A549 (cell line): ENCODE measurements at regions not wholly inside any gene's neighbourhood (a gene's known extent, or its start where the extent isn't known, plus 50 kb on each side); places are given as distances from the start of the nearest gene placed in this dataset.

Experiments used
- ATAC-seq, 2 experiments: fragments of 200-7000 bp in 1 of 2; fragments of >200 bp in 1 of 2; cut with Nextera tagmentation in 1 of 2; cut with Tn5 transposase in 1 of 2; 3 replicates each; pipeline versions ENCODE4 v1.8.0 to v1.9.1; 2018 to 2020; ENCODE audit warnings: mild to moderate bottlenecking in 1 of 2, moderate library complexity in 1 of 2
- CTCF ChIA-PET: fragments of 300-600 bp; sonication (Branson Sonifier 250); formaldehyde crosslinking; extraction: SDS; loops from one replicate; lab custom pipeline; 2021; ENCODE audit warnings: antibody characterized with exemption, inconsistent platforms; lab: Yijun Ruan, JAX
- POLR2A ChIA-PET: fragments of 350-600 bp; formaldehyde crosslinking; extraction: SDS; loops from one replicate; lab custom pipeline; 2021; ENCODE audit warnings: antibody characterized with exemption, inconsistent platforms; lab: Yijun Ruan, JAX
- DNase-seq, 2 experiments: peaks; one replicate each; pipeline versions ENCODE4 v3.0.0 to v3.0.0-alpha.2; 2011 to 2016; ENCODE audit warnings: low read depth in 1 of 2, low spot score in 1 of 2
- FAIRE-seq: peaks from 2 replicates; lab custom pipeline; 2011; peaks lifted over from hg19 to GRCh38; lab: Jason Lieb, UNC
- H3K27ac ChIP-seq, 2 experiments: fragments of >200 bp; sonication (Bioruptor Twin); formaldehyde crosslinking; 3 replicates each; pipeline ENCODE4 v1.5.1; 2016 to 2017
- H3K4me1 ChIP-seq: fragments of >200 bp; sonication (Bioruptor Twin); formaldehyde crosslinking; 3 replicates; pipeline ENCODE4 v1.6.1; 2016
- H3K4me2 ChIP-seq: fragments of >200 bp; sonication (Bioruptor Twin); formaldehyde crosslinking; 3 replicates; pipeline ENCODE4 v1.6.1; 2016
- H3K4me3 ChIP-seq: fragments of >200 bp; sonication (Bioruptor Twin); formaldehyde crosslinking; 3 replicates; pipeline ENCODE4 v1.5.1; 2016
- H3K9me3 ChIP-seq: fragments of >200 bp; sonication (Bioruptor Twin); formaldehyde crosslinking; 3 replicates; pipeline ENCODE4 v1.6.1; 2016
- BHLHE40 ChIP-seq: IDR thresholded peaks from 2 replicates; pipeline ENCODE4 v1.6.1; 2012; ENCODE audit warnings: low read depth, low read length, inconsistent platforms
- CBX2 ChIP-seq: fragments of 200-600 bp; sonication (generic); IDR thresholded peaks from 2 replicates; pipeline ENCODE4 v1.6.1; 2016; ENCODE audit warnings: low read depth, mild to moderate bottlenecking, borderline replicate concordance
- CEBPB ChIP-seq, 2 experiments: fragments of >200 bp in 1 of 2; sonication (Bioruptor Twin) in 1 of 2; formaldehyde crosslinking in 1 of 2; IDR thresholded peaks; 2 replicates each; pipeline ENCODE4 v1.6.1; 2012 to 2016
- EP300 ChIP-seq, 2 experiments: fragments of >200 bp; sonication (Bioruptor Twin); formaldehyde crosslinking; IDR thresholded peaks; 2 replicates in 1 of 2; 3 replicates in 1 of 2; pipeline ENCODE4 v1.6.1; 2016 to 2017
- HOXA7 ChIP-seq: fragments of 250-450 bp; sonication (Bioruptor Pico); IDR thresholded peaks from 2 replicates; pipeline ENCODE4 v1.5.0; 2020; ENCODE audit warnings: mild to moderate bottlenecking, moderate library complexity
- JUNB ChIP-seq: fragments of >200 bp; sonication (Bioruptor Twin); formaldehyde crosslinking; IDR thresholded peaks from 2 replicates; pipeline ENCODE4 v1.6.1; 2016
- MAFK ChIP-seq: fragments of 450-650 bp; IDR thresholded peaks from 2 replicates; pipeline ENCODE4 v1.6.1; 2014; ENCODE audit not compliant: partially characterized antibody
- MAZ ChIP-seq: fragments of 150-350 bp; IDR thresholded peaks from 2 replicates; pipeline ENCODE4 v1.6.1; 2014; ENCODE audit warnings: antibody characterized with exemption, low read depth, low read length, borderline replicate concordance
- PHF8 ChIP-seq: fragments of 200-600 bp; sonication (generic); IDR thresholded peaks from 2 replicates; pipeline ENCODE4 v1.6.1; 2016; ENCODE audit warnings: low read depth, mild to moderate bottlenecking, antibody characterized with exemption, moderate library complexity, borderline replicate concordance
- POLR2A ChIP-seq: IDR thresholded peaks from 2 replicates; pipeline ENCODE4 v1.6.1; 2012; ENCODE audit warnings: mild to moderate bottlenecking, low read length
- POLR2AphosphoS2 ChIP-seq: conservative IDR thresholded peaks from 2 replicates; pipeline ENCODE4 v1.6.1; 2012; ENCODE audit warnings: low read length, improper control_type of control experiment, inconsistent platforms
- RAD21 ChIP-seq, 2 experiments: fragments of >200 bp in 1 of 2; sonication (Bioruptor Twin) in 1 of 2; formaldehyde crosslinking in 1 of 2; IDR thresholded peaks in 1 of 2; conservative IDR thresholded peaks in 1 of 2; 2 replicates in 1 of 2; 3 replicates in 1 of 2; pipeline ENCODE4 v1.6.1; 2012 to 2018; ENCODE audit warnings: inconsistent platforms in 1 of 2
- RARB ChIP-seq: fragments of 250-450 bp; sonication (Bioruptor Pico); IDR thresholded peaks from 2 replicates; pipeline ENCODE4 v1.8.0; 2021; ENCODE audit warnings: mild to moderate bottlenecking, moderate library complexity
- RCOR1 ChIP-seq: fragments of 150-350 bp; IDR thresholded peaks from 2 replicates; pipeline ENCODE4 v1.6.1; 2014; ENCODE audit warnings: antibody characterized with exemption, low read length, low read depth
- ZC3H11A ChIP-seq: fragments of 450-650 bp; IDR thresholded peaks from 2 replicates; pipeline ENCODE4 v1.6.1; 2014; ENCODE audit warnings: antibody characterized with exemption, mild to moderate bottlenecking
- ZFP36 ChIP-seq: fragments of 450-650 bp; IDR thresholded peaks from 2 replicates; pipeline ENCODE4 v1.6.1; 2014; ENCODE audit warnings: borderline replicate concordance; ENCODE audit not compliant: partially characterized antibody
- WGBS: methylation state at CpG from one replicate; pipeline ENCODE4 v1.1.6; 2017; ENCODE audit errors: missing lambda C conversion rate; 5-methylcytosine and 5-hydroxymethylcytosine counted together
- TF ChIP-seq, protein P1 (sequence below): fragments of 450-650 bp; IDR thresholded peaks from 2 replicates; pipeline ENCODE4 v1.6.1; 2014; ENCODE audit warnings: antibody characterized with exemption
- TF ChIP-seq, protein P2 (sequence below): IDR thresholded peaks from 2 replicates; pipeline ENCODE4 v1.6.1; 2012
- TF ChIP-seq, protein P3 (sequence below): fragments of 200-600 bp; sonication (generic); IDR thresholded peaks from 2 replicates; pipeline ENCODE4 v1.6.1; 2016; ENCODE audit warnings: antibody characterized with exemption, mild to moderate bottlenecking, moderate library complexity
- TF ChIP-seq, protein P4 (sequence below): fragments of >200 bp; sonication (Bioruptor Twin); formaldehyde crosslinking; IDR thresholded peaks from 2 replicates; pipeline ENCODE4 v1.6.1; 2016
- TF ChIP-seq, protein P5 (sequence below): fragments of 250-450 bp; sonication (Bioruptor Pico); IDR thresholded peaks from 2 replicates; pipeline ENCODE4 v1.5.0; 2020; ENCODE audit warnings: low read depth, mild to moderate bottlenecking, moderate library complexity

DNA sequence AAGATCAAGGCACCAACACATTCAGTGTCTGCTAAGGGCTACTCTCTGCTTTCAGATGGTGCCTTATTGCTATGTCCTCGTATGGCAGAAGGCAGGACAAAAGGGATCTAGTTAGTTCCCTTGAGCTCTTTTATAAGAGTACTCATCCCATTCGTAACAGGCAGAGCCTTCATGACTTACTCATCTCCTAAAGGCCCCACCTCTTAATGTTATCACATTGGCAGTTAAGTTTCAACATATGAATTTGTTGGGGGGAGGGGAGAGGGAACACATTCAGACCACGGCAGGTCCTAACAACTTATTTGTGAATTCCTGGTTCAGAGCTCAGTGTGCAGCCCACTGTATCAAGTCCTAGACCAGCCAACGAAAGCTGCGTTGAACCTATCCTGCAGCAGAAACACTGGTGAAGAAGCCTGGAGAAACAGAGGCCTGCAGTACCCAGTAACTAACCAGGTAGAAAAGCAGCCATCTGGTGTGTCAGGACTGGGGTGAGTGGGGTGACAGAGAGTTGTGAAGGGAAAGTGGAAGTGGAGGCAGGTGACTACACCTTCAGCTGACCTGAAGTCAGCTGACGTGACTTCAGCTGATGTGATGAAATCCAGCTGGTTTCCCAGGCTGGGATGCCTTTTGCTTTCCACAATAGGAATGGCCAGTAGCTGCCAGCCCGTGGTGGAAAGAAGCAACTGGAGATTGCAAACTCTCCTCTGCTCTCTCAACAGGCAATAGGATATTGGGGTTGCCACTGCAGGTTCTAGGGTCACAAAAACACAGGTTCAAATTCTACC, 101.6 kb upstream of the PLXNC1 start:
- no peak for TF ChIP-seq ZFP36
- TF ChIP-seq, protein P1, sequence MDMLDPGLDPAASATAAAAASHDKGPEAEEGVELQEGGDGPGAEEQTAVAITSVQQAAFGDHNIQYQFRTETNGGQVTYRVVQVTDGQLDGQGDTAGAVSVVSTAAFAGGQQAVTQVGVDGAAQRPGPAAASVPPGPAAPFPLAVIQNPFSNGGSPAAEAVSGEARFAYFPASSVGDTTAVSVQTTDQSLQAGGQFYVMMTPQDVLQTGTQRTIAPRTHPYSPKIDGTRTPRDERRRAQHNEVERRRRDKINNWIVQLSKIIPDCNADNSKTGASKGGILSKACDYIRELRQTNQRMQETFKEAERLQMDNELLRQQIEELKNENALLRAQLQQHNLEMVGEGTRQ: peak; percentile 75
- TF ChIP-seq, protein P2, sequence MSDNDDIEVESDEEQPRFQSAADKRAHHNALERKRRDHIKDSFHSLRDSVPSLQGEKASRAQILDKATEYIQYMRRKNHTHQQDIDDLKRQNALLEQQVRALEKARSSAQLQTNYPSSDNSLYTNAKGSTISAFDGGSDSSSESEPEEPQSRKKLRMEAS: no peak
- POLR2A ChIA-PET: no interaction called here
- no peak overlapping the region for H3K27ac ChIP-seq
- WGBS: 68% methylated on average over 7 of the region's 7 CpGs
- no peak overlapping the region for H3K4me2 ChIP-seq
- no peaks in the 10 kb centered on the region for H3K4me1 ChIP-seq
- CTCF ChIA-PET: interaction anchor here (1.2 kb wide), 1 partner anchor 15 kb away, joined by 3 read pairs; no protein-coding TSS in a partner anchor
- H3K9me3 ChIP-seq: no peaks in the 10 kb centered on the region
- no peak overlapping the region for H3K4me3 ChIP-seq
- ATAC-seq: no peak
- no peak for DNase-seq
- no peak for FAIRE-seq

DNA sequence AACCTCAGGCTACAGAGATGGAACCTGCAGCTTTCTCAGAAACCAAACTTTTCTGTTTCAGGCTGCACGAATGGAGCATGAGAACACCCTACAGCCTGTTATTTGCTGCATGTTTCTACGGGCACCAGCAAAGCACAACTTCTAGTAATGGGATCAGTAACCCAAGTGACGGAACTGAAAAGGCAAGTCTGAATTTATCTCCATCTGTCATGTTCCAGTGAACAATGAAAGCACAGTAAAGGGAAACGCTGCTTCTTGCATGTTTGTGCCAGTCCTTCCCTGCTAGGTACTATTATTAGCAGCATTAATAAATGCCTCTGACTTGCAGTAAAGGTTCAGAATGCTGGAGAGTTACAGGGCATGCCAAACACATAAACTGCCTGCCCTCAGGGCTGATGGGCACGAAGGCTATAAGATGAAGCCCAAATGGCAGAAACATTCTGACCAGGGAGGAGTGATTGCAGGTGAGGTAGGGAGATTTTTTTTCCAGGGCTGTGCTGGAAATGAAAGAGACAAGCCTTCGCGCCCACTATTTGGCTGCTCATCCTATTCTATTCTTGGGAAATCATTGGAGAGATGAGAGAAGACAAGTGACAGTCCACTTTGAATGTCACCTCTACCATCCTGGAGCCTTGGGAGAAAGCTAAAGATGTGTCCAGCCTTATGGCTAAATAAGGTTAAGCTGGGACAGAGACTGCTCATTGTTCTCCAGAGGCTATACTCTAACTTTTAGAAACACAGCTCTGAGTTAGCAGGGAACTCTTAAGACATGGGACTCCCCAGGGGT, 100.4 kb upstream of the PLXNC1 start:
- ATAC-seq (peak in 1 of 2 experiments; percentile 30; a peak in 2 of 6 replicates), DNase-seq (no peak), FAIRE-seq (no peak)
- H3K4me3 ChIP-seq: no peak overlapping the region
- 55% methylated on average over 7 of the region's 7 CpGs for WGBS
- H3K9me3 ChIP-seq: no peaks in the 10 kb centered on the region
- POLR2A ChIA-PET: no interaction called here
- TF ChIP-seq PHF8 (no peak), JUNB (no peak), MAFK (no peak), EP300 (IDR thresholded peaks at IDR 0.05) (no peak), RARB (CRISPR knock-in tag) (no peak), RAD21 (conservative IDR thresholded peaks at IDR 0.05 in 1 of 2, IDR thresholded peaks at IDR 0.05 in 1 of 2) (no peak), POLR2AphosphoS2 (no peak), HOXA7 (CRISPR knock-in tag) (no peak), ZC3H11A (no peak), RCOR1 (no peak), CEBPB (IDR thresholded peaks at IDR 0.05) (no peak), BHLHE40 (no peak), MAZ (no peak), POLR2A (no peak), CBX2 (no peak)
- TF ChIP-seq, protein P3, sequence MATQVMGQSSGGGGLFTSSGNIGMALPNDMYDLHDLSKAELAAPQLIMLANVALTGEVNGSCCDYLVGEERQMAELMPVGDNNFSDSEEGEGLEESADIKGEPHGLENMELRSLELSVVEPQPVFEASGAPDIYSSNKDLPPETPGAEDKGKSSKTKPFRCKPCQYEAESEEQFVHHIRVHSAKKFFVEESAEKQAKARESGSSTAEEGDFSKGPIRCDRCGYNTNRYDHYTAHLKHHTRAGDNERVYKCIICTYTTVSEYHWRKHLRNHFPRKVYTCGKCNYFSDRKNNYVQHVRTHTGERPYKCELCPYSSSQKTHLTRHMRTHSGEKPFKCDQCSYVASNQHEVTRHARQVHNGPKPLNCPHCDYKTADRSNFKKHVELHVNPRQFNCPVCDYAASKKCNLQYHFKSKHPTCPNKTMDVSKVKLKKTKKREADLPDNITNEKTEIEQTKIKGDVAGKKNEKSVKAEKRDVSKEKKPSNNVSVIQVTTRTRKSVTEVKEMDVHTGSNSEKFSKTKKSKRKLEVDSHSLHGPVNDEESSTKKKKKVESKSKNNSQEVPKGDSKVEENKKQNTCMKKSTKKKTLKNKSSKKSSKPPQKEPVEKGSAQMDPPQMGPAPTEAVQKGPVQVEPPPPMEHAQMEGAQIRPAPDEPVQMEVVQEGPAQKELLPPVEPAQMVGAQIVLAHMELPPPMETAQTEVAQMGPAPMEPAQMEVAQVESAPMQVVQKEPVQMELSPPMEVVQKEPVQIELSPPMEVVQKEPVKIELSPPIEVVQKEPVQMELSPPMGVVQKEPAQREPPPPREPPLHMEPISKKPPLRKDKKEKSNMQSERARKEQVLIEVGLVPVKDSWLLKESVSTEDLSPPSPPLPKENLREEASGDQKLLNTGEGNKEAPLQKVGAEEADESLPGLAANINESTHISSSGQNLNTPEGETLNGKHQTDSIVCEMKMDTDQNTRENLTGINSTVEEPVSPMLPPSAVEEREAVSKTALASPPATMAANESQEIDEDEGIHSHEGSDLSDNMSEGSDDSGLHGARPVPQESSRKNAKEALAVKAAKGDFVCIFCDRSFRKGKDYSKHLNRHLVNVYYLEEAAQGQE: no peak
- TF ChIP-seq, protein P4, sequence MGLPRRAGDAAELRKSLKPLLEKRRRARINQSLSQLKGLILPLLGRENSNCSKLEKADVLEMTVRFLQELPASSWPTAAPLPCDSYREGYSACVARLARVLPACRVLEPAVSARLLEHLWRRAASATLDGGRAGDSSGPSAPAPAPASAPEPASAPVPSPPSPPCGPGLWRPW: no peak
- TF ChIP-seq, protein P5, sequence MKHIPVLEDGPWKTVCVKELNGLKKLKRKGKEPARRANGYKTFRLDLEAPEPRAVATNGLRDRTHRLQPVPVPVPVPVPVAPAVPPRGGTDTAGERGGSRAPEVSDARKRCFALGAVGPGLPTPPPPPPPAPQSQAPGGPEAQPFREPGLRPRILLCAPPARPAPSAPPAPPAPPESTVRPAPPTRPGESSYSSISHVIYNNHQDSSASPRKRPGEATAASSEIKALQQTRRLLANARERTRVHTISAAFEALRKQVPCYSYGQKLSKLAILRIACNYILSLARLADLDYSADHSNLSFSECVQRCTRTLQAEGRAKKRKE (CRISPR knock-in tag): no peak
- H3K4me1 ChIP-seq: no peaks in the 10 kb centered on the region
- CTCF ChIA-PET: no interaction called here
- no peak overlapping the region for H3K27ac ChIP-seq
- H3K4me2 ChIP-seq: no peak overlapping the region
